Karpas-422 (cell line): ENCODE measurements at regions not wholly inside any gene's neighbourhood (a gene's known extent, or its start where the extent isn't known, plus 50 kb on each side); places are given as distances from the start of the nearest gene placed in this dataset.

Experiments used
- DNase-seq: peaks from one replicate; pipeline ENCODE4 v3.0.0-alpha.2; 2015
- H2AFZ ChIP-seq: fragments of 200-600 bp; sonication (generic); 2 replicates; pipeline ENCODE4 v1.6.1; 2014; ENCODE audit warnings: antibody characterized with exemption, low read length, mixed read lengths
- H3K27ac ChIP-seq: fragments of 200-600 bp; sonication (generic); 2 replicates; pipeline ENCODE4 v1.5.1; 2014; ENCODE audit warnings: mild to moderate bottlenecking, low read length, moderate library complexity
- H3K27me3 ChIP-seq: fragments of 200-600 bp; sonication (generic); 2 replicates; pipeline ENCODE4 v1.6.1; 2014; ENCODE audit warnings: low read length, mixed read lengths
- H3K36me3 ChIP-seq: fragments of 200-600 bp; sonication (generic); 2 replicates; pipeline ENCODE4 v1.6.1; 2014; ENCODE audit warnings: low read length, mixed read lengths; ENCODE audit not compliant: insufficient read depth
- H3K4me1 ChIP-seq: fragments of 200-600 bp; sonication (generic); 2 replicates; pipeline ENCODE4 v1.6.1; 2014; ENCODE audit warnings: mild to moderate bottlenecking, low read length, mixed read lengths
- H3K4me2 ChIP-seq: fragments of 200-600 bp; sonication (generic); 2 replicates; pipeline ENCODE4 v1.6.1; 2014; ENCODE audit warnings: low read length, low read depth, mild to moderate bottlenecking; ENCODE audit not compliant: poor library complexity, severe bottlenecking
- H3K4me3 ChIP-seq: fragments of 200-600 bp; sonication (generic); 2 replicates; pipeline ENCODE4 v1.5.1; 2014; ENCODE audit warnings: mild to moderate bottlenecking, antibody characterized with exemption, low read length, mixed read lengths
- H3K79me2 ChIP-seq: fragments of 200-600 bp; sonication (generic); 2 replicates; pipeline ENCODE4 v1.6.1; 2014; ENCODE audit warnings: mild to moderate bottlenecking, low read length, mixed read lengths
- H3K9ac ChIP-seq: fragments of 200-600 bp; sonication (generic); 2 replicates; pipeline ENCODE4 v1.6.0; 2014; ENCODE audit warnings: low read length
- H3K9me2 ChIP-seq: fragments of 200-600 bp; sonication (generic), shearing (Covaris generic); replicated peaks from 2 replicates; pipeline ENCODE4 v1.6.0; 2014; ENCODE audit warnings: mild to moderate bottlenecking, low read length, moderate library complexity; ENCODE audit not compliant: insufficient read depth
- H3K9me3 ChIP-seq: fragments of 300-700, 200-600 bp; sonication (generic); 2 replicates; pipeline ENCODE4 v1.6.1; 2014; ENCODE audit warnings: low read length, mixed read lengths
- H4K20me1 ChIP-seq: fragments of 200-600 bp; sonication (generic); 2 replicates; pipeline ENCODE4 v1.6.1; 2014; ENCODE audit warnings: mild to moderate bottlenecking, antibody characterized with exemption, low read length, low read depth; ENCODE audit not compliant: insufficient read depth

DNA sequence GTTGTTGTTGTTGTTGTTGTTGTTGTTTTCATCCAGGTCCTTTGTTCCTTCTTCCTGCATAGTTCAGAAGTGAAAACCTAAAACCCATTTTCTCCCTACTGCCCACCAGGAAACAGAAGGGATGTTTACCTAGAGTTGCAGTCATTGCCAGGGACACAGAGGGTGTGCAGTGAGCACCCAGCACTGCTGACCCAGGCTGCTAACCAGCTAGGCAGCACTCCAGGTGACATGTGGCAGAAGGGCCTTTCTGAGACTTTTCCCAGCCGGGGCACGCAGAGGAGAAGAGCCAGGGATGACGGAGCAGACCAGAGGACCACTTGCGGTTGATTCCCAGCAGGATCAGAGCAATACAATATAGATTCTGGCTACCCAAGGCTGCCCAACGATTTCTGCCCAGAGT, 286.3 kb downstream of the BCL11A start:
- Histone ChIP-seq H3K9me2 (no peaks in the 10 kb centered on the region), H2AFZ (no peak overlapping the region), H3K4me2 (no peak overlapping the region), H3K9ac (no peak overlapping the region), H3K9me3 (no peaks in the 10 kb centered on the region), H3K36me3 (no peaks in the 10 kb centered on the region), H4K20me1 (no peaks in the 10 kb centered on the region), H3K4me3 (no peak overlapping the region), H3K79me2 (no peaks in the 10 kb centered on the region), H3K27me3 (no peaks in the 10 kb centered on the region), H3K27ac (no peak overlapping the region), H3K4me1 (no peaks in the 10 kb centered on the region)
- no peak for DNase-seq

DNA sequence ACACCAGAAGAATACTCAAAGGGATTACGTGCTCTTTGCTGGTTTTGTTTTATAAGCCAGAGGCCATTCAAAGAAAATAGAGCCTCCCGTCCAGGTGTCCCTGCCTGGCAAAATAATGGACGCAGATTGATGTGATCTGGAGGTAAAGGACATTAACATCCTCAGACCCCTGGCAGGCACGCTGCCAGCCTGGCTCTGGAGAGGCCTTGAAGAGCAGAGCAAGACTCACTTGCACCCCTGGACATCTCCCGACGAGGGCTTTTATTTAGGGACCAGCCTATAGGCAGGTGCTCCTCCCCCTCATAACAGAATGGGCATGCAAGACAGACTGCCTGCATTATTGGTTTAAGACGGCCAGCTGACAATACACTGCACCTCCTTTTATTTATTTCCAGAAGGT, 291.3 kb downstream of the BCL11A start:
- H3K36me3 ChIP-seq = no peaks in the 10 kb centered on the region
- H3K27ac ChIP-seq = no peak overlapping the region
- H3K4me1 ChIP-seq = no peaks in the 10 kb centered on the region
- H3K27me3 ChIP-seq = no peaks in the 10 kb centered on the region
- H3K9me2 ChIP-seq = no peaks in the 10 kb centered on the region
- H3K9ac ChIP-seq = no peak overlapping the region
- no peak overlapping the region for H3K4me2 ChIP-seq
- no peak overlapping the region for H3K4me3 ChIP-seq
- DNase-seq = no peak
- no peaks in the 10 kb centered on the region for H3K79me2 ChIP-seq
- H4K20me1 ChIP-seq = no peaks in the 10 kb centered on the region
- no peak overlapping the region for H2AFZ ChIP-seq
- no peaks in the 10 kb centered on the region for H3K9me3 ChIP-seq

DNA sequence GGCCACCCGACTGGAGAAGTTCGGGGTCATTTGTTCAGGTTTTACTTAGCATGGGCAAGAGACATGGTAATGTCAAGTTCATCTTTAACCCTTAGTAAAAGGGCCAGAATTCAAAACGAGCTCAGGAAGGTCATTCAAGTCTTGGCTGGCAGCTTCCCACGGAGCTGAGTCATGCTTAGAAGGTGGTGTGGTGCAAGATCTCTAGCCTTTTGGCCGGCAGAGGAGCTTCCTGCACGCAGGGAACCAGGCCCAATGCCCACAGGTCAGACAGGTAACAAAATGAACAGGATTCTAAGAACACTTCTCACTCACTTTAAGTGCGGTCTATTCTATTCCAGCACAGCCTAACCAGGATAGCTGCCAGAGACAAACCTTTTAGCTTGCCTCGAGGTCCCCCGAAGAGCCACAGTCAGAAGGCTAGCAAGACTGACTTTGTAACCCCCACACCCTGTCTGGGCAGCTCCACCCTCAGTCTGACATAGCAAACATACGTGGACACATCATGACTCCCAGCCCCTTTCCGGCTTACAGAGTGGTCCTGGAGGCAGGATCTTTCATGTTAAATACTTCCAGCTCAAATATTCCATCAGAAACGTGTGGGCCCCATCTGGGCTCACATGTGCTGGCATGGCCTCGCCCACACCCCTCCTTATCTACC, 292.7 kb downstream of the BCL11A start:
- Histone ChIP-seq H4K20me1 (no peaks in the 10 kb centered on the region), H2AFZ (no peak overlapping the region), H3K4me1 (no peaks in the 10 kb centered on the region), H3K9me2 (no peaks in the 10 kb centered on the region), H3K79me2 (no peaks in the 10 kb centered on the region), H3K9me3 (no peaks in the 10 kb centered on the region), H3K36me3 (no peaks in the 10 kb centered on the region), H3K4me2 (no peak overlapping the region), H3K9ac (no peak overlapping the region), H3K27ac (no peak overlapping the region), H3K27me3 (no peaks in the 10 kb centered on the region), H3K4me3 (no peak overlapping the region)
- no peak for DNase-seq

DNA sequence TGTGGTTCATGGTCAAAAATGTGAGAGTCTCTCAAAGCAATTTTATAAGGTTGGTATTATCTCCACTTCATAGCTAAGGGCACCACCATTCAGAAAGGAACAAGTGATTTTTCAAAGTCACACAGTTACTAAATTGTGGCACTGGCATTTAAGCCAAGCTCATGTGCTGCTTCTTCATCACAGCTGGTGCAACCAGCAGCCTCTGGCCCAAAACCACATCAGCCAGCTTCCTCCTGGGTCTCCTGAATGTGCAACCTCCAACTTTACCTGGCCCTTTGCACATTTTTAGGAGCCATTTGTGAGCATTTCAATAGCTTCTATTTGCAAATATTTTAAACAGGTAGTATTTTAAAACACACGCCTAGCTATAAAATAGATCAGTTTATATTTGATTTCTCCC, 293.7 kb downstream of the BCL11A start:
- H3K9me3 ChIP-seq = no peaks in the 10 kb centered on the region
- no peaks in the 10 kb centered on the region for H3K27me3 ChIP-seq
- H3K9me2 ChIP-seq = no peaks in the 10 kb centered on the region
- no peaks in the 10 kb centered on the region for H4K20me1 ChIP-seq
- H3K9ac ChIP-seq = no peak overlapping the region
- H3K36me3 ChIP-seq = no peaks in the 10 kb centered on the region
- no peaks in the 10 kb centered on the region for H3K79me2 ChIP-seq
- H2AFZ ChIP-seq = no peak overlapping the region
- DNase-seq = no peak
- H3K4me3 ChIP-seq = no peak overlapping the region
- no peak overlapping the region for H3K27ac ChIP-seq
- no peaks in the 10 kb centered on the region for H3K4me1 ChIP-seq
- H3K4me2 ChIP-seq = no peak overlapping the region

DNA sequence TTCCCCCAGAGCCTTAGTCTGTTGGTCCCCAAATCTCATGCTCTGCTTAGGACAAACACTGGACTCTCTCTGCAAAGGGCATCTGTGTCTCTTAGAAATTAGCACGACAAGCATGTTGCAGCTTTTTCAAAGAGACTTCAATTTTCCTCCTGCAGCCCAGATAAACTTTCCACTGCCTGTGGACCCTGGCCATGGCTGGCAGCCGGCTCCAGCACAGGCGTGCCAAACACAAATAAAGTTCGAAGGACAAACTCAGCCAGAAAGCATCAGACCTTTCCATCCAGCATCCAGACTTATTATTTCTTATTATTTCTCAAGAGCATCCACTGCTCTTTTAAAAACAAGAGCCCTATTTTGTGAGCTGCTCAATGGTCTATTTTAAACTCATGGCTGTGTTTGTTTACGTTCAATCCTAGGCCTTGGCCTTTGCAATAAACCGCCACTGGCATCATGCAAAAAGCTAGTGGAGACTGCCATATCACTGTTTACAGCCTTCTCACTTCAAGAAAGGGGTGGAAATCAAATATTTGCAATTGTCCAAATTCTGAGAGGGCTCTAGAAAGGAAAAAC, 300.8 kb downstream of the BCL11A start:
- Histone ChIP-seq H3K4me3 (no peak overlapping the region), H4K20me1 (no peaks in the 10 kb centered on the region), H3K4me2 (no peak overlapping the region), H3K27me3 (no peaks in the 10 kb centered on the region), H3K9me2 (no peaks in the 10 kb centered on the region), H3K27ac (no peak overlapping the region), H3K36me3 (no peaks in the 10 kb centered on the region), H3K4me1 (no peaks in the 10 kb centered on the region), H3K9ac (no peak overlapping the region), H3K79me2 (no peaks in the 10 kb centered on the region), H2AFZ (no peak overlapping the region), H3K9me3 (no peaks in the 10 kb centered on the region)
- DNase-seq = no peak

DNA sequence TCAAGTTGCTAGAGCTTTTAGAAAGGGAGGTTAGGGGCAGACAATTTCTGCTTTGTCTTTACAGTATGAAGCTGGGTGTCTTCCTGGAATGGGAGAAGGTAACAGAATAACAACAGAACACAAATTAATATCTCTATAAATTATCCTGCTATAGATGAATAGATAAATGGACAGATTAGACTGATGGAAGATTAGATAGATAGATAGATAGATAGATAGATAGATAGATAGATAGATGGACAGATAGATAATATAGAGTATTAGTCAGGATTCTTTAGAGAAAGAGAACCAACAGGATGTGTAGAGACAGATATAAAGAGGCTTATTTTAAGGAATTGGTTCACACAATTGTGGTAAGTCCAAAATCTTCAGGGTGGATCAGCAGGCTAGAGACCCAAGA, 302.2 kb downstream of the BCL11A start:
- Histone ChIP-seq H3K27ac (no peak overlapping the region), H3K79me2 (no peaks in the 10 kb centered on the region), H3K4me2 (no peak overlapping the region), H4K20me1 (no peaks in the 10 kb centered on the region), H3K9ac (no peak overlapping the region), H3K27me3 (no peaks in the 10 kb centered on the region), H2AFZ (no peak overlapping the region), H3K9me2 (no peaks in the 10 kb centered on the region), H3K4me3 (no peak overlapping the region), H3K36me3 (no peaks in the 10 kb centered on the region), H3K9me3 (no peaks in the 10 kb centered on the region), H3K4me1 (no peaks in the 10 kb centered on the region)
- no peak for DNase-seq

DNA sequence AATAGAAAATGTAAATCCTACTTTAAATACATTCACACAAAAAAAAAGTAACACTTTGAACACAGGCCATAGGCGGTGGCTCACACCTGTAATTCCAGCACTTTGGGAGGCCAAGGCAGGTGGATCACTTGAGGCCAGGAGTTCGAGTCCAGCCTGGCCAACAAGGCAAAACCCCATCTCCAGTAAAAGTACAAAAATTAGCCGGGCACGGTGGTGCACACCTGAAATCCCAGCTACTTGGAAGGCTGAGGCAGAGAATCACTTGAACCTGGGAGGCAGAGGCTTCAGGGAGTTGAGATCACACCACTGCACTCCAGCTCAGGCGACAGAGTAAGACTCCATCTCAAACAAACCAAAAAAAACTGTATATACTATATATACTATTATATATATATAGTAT, 303.6 kb downstream of the BCL11A start:
- Histone ChIP-seq H3K4me2 (no peak overlapping the region), H3K79me2 (no peaks in the 10 kb centered on the region), H3K27ac (no peak overlapping the region), H4K20me1 (no peaks in the 10 kb centered on the region), H3K4me1 (no peaks in the 10 kb centered on the region), H3K9ac (no peak overlapping the region), H3K4me3 (no peak overlapping the region), H3K27me3 (no peaks in the 10 kb centered on the region), H3K36me3 (no peaks in the 10 kb centered on the region), H3K9me2 (no peaks in the 10 kb centered on the region), H3K9me3 (no peaks in the 10 kb centered on the region), H2AFZ (no peak overlapping the region)
- no peak for DNase-seq

DNA sequence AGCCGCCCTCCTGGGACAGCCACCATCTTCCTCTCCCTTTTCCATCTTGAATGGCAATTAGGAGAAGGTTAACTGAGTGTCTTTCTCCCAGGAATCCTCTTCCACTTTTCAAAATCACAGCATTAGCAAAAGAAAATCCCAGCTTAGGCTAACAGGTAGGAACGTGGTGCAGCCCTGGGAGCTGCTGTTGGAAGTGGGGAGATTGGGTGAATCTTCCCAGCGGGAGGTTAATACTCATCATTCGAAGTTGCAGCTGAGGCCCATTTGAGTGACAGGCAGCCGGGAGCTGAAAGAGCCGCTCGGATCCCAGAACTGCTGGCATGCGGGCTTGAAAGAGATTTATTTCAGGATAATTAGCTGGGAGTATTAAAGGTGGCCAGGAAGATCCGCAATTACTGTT, 306.0 kb downstream of the BCL11A start:
- H3K4me3 ChIP-seq = no peak overlapping the region
- H3K4me2 ChIP-seq = no peak overlapping the region
- no peaks in the 10 kb centered on the region for H3K9me2 ChIP-seq
- no peaks in the 10 kb centered on the region for H4K20me1 ChIP-seq
- no peak overlapping the region for H3K27ac ChIP-seq
- no peak for DNase-seq
- no peaks in the 10 kb centered on the region for H3K36me3 ChIP-seq
- no peak overlapping the region for H2AFZ ChIP-seq
- no peak overlapping the region for H3K9ac ChIP-seq
- no peaks in the 10 kb centered on the region for H3K9me3 ChIP-seq
- no peaks in the 10 kb centered on the region for H3K4me1 ChIP-seq
- H3K27me3 ChIP-seq = no peaks in the 10 kb centered on the region
- no peaks in the 10 kb centered on the region for H3K79me2 ChIP-seq
